DND-41 (cell line): ENCODE measurements at regions not wholly inside any gene's neighbourhood (a gene's known extent, or its start where the extent isn't known, plus 50 kb on each side); places are given as distances from the start of the nearest gene placed in this dataset.

ENCODE experiments used
- CTCF ChIP-seq: IDR thresholded peaks from 2 replicates; pipeline ENCODE4 v1.5.1; 2012; ENCODE audit warnings: borderline replicate concordance, low read length, moderate library complexity, mild to moderate bottlenecking; ENCODE audit not compliant: poor library complexity, severe bottlenecking; ENCODE audit errors: extremely low read depth
- EZH2 ChIP-seq: IDR thresholded peaks from 3 replicates; pipeline ENCODE4 v1.6.1; 2012; ENCODE audit warnings: borderline replicate concordance, low read depth, mild to moderate bottlenecking, moderate library complexity, low read length, inconsistent platforms; ENCODE audit not compliant: severe bottlenecking

- TF ChIP-seq EZH2 (no peak), CTCF (no peak)
Observed at GRCh38 chr4:112908511-112908910, 140.9 kb upstream of the ANK2 start.
